SW 1271 (cell line): ENCODE measurements at regions not wholly inside any gene's neighbourhood (a gene's known extent, or its start where the extent isn't known, plus 50 kb on each side); places are given as distances from the start of the nearest gene placed in this dataset.

ENCODE experiments used
- DNase-seq, 2 experiments: peaks; one replicate each; lab custom pipeline; 2025; lab: John Stamatoyannopoulos, UW

DNA sequence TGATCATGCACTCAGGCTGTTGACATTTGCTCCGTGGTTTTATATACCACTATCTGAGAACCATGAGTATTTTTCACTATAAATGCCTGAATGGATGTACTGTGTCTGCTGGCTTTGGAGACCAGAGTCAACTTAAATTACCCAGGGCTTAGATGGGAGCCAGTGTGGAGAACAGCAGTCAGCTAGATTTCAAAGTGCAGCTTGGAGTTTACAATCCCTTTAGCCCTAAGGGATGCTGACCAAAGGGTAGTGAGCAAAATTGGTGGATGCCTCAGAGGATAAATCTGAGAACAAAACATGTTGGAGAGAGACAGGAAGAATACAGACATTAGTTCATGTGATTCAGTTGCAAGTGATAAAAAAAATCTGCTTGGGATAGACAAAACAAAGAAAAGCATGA, 327.5 kb downstream of the C11orf87 start:
- no peak for DNase-seq

DNA sequence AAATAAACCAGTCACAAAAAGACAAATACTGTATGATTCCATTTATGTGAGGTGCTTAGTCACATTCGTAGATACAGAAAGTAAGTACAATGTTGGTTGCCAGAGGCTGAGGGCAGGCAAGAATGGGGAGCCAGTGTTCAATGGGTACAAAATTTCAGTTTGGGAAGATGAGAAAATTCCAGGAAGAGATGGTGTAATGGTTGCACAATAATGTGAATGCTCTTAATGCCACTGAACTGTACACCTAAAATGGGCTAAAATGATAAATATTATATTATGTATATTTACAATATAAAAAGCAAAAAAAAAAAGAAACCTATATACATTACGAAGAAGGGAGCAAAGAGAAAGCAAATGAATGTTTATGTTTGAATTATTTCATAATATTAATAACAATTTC, 329.0 kb downstream of the C11orf87 start:
- DNase-seq = no peak

DNA sequence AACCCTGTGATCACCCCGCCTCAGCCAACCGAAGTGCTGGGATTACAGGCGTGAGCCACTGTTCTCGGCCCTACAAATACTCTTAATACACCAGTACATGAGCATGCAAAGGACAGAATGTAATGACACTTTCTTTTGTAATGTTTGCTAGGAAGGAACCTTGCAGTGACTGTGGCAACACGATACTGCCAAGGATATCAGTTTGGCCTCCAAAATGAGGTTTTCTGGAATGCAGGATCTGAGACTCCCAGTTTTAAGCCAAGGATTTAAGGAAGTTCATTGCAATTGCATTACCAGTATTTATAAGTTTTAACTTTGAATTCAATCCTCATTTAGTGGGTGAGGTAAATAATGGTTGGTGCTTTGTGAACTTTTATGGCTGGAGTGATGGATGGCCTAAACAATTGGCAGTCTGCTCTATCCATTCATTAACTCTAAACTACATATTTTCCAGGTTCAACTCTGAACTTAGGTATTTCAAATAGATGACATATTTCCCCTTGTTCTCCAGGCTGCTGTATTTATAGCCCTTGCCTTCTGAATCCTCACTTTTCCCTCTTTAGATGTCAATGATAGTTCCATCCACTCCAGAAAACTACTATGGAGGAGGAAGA, 330.3 kb downstream of the C11orf87 start:
- DNase-seq = no peak

DNA sequence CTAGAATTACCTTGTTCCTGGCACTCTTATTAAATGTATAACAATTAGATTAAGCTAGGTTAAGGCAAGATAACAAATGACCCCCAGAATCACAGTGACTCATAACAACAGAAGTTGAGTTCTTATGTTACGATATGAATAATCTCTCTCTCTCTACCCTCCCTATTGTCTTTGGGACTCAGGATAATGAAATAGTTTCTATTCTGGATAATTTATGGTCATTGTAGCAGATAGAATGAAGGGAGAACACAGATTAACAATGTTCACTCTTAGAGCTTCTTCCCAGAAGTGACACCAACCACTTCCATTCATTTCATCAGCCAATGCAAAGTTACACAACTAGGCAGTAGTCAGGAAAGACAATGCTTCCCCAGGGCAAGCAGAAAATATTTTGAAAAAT, 334.5 kb downstream of the C11orf87 start:
- no peak for DNase-seq

DNA sequence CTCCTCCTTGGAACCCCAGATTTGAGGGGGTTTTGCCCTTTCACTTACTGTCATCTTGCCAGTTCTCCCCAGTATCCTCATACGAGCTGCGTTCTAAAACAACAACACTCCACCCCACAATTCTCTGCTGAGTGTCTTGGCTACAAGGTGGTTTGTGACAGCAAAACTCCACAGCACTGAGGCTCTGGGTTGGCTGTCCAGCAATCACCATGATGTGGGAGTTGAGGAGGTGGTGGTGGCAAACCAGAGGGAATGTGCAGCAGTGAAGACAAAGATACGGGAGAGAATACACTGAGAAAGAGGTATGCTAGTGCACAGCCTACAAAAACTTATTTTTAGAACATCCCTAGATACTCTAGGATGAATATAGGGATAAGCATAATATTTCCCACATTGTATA, 335.0 kb downstream of the C11orf87 start:
- no peak for DNase-seq

DNA sequence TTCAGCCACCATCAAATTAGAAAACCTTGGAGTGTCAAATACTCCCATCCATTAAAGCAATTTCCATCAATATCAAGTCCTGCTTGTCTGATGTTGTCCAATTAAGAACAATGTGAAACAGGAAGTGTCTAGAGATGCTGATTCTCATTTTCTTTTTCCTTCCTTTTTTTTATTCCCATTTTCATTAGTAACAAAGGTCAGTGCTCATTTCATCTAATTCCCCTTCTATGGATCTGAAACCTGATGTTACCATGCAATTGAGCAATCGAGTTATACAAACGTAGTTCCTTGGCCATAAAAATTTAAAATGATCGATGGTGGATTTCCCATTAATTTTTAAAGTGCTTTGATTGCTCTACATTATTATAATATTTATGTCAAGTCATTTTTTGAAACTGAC, 330.6 kb upstream of the ZC3H12C start:
- DNase-seq = no peak

DNA sequence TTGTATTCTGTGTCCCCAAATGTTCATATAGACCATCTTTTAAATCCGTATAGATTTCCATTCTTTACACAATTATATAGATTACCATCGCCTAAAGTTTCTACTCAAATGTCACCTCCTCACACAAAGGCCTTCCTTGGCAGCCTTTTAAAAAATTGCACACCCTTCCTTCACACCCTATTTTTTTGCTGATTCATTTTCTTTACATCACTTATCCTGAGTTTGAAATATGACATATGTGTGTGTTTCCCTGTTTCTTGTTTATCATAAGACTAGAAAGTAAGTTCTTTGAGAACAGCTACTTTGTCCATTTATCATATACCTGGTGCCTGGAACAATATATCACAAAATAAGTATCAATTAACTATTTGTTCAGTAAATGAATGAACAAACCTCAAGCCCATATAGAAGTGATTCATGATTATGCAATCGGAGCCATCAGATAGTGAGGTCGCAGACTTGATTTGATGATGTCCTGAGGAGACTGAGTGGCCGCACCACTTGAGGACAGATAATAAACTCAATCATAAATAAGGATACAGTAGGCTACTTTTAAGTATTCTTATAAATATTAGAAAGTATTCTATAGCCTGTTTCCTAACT, 327.4 kb upstream of the ZC3H12C start:
- DNase-seq = no peak

DNA sequence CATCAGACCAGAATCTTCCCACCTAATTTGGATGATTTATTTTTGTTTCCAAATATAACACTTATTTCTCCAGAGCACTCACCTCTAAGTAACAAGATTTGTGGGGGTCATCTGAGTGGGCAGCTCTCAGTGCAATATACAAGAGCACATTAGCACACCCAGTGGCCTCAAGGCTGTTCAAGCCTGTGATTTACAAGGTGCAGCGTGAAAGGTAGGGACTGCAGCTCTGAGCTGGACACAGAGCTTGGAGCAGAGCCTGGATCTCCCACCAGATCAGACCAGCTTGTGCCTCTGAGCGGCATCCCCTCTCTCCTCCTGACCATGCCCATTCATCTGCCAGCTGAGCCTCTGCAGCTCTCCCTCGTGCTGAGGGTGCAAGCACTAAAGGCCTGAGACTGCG, 323.3 kb upstream of the ZC3H12C start:
- no peak for DNase-seq

DNA sequence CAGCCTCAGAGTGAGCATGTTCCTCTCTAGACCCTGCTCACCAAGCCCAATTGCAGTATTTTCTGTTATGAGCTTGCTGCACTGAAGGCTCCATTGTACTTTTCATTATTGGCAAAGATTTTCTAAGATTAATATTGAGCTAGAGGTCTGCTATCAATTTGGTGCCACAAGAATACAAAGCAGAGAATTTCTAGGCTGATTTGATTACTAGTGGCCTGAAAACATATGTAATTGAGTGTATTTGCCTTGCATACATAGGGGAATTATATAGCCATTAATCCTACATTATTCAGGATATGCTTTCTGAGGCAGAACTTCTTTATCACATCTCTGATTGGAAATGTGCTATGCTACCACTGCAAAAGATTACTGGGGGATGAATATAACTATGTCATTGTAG, 322.9 kb upstream of the ZC3H12C start:
- DNase-seq = no peak

DNA sequence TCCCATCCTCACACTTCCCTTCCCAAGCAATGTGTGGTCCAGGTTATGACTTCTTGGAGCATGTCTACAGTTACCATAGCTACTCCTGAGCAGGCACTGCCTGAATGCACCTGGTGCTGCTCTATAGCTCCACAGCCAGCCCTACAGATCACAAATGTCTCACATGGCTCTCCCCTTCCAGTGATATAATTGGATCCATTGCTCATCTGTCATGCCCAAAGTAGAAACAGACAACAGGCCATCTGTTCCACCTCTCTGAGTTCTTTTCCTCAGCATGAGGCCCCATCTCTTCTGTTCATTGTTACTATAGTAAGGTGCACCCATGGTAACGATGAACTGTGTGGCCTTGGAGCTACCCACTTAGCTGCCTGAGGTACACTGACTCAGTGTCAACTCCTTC, 320.3 kb upstream of the ZC3H12C start:
- DNase-seq = no peak

DNA sequence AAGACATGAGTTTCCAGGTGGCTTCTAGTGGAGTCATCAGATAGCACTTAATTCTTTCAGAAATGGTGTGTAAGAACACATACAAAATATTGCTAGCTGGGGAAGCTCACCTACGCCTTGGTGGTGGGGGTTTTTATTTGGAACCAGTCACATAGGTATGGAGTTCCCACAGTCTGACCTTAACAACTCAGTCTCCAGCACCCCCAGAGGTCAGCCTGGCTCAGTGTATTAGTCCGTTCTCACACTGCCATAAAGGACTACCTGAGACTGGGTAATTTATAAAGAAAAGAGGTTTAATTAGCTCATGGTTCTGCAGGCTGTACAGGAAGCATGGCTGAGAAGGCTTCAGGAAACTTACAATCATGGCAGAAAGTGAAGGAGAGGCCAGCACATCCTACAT, 317.5 kb upstream of the ZC3H12C start:
- no peak for DNase-seq

DNA sequence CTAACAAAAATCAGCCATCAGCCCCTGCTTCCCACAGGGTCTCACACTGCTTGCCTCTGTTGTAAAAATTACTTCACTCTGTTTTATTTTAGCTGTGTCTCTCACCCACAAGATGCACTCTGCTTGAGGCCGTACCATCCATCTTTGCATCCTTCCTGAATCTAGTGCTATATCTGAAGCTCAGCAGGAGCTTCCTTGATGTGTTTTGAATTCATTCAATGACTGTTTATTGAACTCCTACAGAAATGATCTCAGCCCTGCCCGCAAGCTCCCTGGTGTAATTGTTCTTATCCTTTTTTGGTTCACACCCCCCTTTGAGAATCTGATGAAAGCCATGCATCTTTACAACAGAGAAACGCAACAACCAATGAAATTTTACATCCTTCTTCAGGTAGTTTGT, 310.2 kb upstream of the ZC3H12C start:
- DNase-seq = no peak

DNA sequence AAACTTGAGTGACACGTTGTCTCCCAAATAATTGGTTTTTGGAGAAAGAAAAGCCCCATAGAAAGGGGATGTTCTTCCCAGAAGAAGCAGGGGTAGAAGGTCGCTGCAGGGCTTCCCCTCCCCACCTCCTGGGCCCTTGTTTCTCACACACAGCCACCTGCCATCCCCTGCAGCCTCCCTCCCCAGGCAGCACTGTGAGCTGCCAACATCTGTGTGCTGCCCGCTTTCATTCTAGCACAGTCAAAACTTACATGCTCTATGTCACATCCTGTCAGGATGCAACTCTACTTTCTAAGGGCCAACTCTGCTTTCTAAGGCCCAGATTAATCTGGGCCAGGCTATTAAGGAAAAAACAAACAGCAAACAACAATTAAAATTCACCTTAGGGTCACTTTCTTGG, 309.4 kb upstream of the ZC3H12C start:
- no peak for DNase-seq

DNA sequence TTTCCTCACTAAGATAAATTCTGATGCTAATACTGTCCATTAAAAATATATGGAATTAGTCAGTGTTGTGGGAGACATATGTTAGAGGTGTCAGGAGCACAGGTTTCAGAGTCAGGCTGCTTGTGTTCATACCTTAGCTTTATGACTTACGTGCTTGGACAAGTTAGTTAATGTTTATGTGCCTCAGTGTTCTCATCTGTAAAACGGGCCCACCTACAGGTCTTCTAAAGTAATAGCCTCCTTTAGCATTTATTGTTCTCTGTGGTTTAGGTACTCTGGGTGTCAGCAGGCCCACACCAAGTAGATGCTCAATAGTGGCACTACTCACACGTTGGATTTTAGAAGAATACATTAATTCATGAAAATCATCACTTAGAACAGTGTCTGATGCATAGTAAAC, 308.7 kb upstream of the ZC3H12C start:
- DNase-seq = no peak

DNA sequence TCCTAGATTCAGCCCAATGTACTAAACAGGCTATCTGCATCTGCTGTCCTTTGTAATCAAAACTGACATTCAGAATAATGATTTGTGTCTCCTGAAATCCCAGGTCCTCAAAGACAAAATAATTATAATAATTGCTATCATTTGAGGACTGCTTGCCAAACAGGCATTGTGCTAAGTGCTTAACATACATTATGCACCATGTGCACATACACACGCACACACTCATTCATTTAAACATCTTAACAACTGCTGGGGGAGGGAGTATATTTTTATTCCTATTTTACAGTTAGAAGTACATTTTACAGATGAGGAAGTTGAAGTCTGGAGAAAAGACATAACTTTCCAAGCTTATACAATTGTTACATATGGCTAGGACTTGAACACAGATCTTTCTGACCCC, 308.0 kb upstream of the ZC3H12C start:
- no peak for DNase-seq

DNA sequence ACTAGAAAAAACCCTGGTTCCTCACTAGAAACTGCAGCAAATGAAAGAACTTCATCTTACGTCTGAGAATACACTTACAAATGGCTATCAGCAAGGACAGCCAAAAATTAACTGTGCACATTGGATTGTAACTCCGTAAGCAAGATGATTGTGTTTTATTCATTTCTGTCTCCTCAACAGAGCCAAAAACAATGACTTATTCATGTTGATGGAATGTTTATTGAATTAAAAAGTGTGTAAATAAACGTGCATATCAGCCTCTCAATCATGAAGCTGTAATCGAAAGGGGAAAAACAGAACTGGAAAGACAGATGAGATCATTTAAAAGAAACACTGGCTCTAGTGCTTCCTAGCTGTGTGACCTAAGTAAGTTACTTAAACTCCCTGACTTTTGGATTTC, 307.5 kb upstream of the ZC3H12C start:
- no peak for DNase-seq

DNA sequence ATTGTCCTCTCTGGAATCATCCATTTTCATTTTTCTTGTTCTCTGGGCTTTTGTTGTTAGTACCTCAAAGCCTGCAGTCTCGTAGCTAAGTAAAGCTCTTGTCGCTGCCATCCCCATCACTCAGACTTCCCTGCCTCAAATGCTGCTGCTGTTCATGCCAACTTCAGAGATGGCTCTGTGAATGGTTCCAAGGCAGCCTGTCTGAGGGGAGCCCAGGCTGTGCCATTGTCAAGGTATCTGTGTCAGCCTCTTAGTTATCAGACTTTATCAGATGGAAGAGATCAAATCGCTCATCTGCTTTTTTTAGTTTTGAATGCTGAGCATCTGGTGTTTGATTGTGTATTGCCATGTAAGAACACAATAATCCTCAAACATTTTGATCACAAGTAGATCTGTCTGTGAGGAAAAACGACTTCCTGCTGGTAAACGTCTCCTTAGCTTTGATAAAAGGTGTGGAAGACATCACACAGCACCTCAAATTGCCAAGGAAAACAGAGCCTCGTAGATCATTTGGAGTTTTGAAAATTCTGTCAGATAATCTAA, 304.2 kb upstream of the ZC3H12C start:
- no peak for DNase-seq

DNA sequence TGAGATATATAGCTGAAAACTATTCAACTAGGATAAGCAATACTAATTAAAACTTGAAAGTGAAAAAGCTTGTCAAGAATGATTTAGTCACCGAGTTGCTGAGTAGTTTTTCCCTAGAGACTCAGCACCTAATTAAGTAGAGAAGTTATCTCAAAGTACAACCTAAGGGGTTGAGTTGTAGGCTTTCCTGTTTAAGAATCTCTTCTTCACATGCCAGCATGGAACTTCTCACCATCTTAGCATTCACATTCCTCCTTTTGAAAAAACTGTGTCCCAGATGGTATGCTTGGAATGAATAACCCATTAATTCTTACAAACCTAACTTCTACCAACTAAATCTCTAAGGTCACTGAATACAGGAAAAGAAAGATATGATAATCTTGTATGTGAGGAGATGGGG, 303.3 kb upstream of the ZC3H12C start:
- no peak for DNase-seq

DNA sequence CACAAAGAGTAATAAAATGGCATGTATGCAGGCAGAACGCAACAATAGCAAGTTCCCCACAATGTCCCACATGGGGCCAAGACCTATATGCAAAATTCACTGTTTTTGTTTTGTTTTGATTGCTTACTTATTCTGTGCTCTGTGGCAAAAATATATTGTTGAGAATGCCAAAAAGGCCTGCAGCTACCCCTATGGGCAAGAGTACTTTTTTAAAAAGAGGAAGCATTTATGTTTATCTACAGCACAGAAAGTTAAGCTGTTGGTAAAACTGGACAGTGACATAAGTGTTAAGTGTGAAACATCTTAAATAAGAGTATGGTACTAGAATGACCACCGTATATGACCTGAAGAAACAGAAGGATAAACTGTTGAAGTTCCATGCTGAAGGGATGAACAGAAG, 301.9 kb upstream of the ZC3H12C start:
- no peak for DNase-seq

DNA sequence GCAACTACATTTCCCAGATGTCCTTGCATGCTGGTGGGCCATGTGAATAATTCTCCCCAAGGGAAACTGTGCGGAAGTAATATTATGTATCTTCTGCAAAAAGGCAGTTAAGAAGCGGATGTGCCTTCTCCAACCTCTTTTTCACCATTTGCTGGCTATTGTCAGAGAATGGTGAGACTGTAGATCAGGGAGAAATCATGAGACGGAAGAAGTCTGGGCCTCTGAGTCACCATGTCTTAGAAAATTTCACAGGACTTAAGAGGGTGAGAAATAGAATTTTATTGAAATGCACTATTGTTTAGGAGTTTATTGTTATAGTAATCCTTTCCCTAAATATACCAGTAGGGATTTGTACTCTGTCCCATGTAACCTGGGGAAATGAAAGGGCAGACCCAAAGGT, 298.7 kb upstream of the ZC3H12C start:
- no peak for DNase-seq

DNA sequence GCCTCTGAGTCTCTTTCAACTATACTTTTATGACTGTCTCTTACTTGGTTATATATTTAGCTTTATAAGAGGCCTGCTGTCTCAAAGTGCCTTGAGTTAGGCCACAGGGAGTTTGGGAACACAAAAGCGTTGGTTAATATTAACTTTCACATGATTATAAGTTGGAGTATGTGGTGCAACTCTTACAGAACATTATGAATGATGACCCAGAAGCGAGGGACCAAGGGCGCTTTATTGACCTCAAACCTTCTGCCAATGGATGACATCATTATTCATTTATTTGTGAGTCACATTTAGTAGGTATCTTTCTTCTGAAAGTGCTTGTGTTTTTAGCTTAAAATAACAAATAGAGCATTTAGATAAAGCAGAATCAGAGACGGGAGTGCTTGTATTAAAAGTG, 298.0 kb upstream of the ZC3H12C start:
- no peak for DNase-seq

DNA sequence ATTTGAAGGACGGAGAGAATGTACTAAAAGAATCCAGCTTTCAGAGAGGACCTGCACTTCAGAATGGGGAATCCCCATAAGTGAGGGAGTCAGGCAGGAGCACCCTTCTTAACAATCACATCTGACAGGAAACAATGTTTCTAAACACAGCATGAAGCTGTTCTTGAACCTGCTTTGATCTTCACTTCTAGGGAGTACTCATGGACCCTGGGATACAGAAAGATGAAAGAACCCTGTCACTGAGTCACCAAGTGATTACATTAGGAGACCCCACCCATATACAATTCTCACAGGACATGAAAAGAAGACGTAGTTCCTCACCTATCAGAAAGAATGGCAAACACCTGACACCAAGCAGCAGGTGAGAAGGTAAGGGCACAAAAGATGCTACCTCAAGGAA, 296.9 kb upstream of the ZC3H12C start:
- no peak for DNase-seq

DNA sequence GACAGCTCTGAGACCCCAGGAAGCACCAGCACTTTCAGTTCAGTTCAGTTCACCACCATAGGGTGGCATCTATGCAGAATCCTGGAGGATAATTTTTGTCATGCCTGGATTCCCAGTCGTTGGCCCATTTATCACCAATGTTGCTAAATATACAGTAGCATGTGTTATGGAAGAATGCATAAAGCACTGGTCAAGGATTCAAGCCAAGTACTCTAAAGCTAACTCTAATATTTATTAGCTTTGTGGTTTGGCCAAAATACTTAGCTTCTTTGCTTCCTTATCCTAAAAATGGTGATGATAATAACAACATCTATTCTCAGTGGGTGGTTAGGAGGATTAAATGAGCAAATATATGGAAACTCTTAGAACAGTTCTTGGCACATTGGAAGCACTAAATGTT, 294.7 kb upstream of the ZC3H12C start:
- no peak for DNase-seq

DNA sequence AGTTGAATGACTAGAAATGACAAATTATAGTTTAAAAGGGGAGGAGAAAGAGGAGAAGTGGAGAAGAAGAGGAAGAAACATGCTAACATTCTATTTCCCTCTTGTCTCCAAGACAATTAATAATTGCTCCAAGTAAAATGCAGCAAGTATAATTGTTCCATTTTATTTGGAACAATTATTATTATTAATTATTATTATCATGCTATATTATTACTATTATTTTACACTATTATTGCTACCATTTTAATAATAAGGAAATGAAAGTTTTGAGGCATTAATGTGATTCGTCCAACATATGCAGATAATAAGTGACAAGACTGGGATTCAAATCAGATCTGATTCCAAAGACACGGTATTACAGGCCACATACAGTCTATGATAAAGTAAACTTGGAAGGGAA, 293.6 kb upstream of the ZC3H12C start:
- DNase-seq = no peak
